GM13977 (cell line): ENCODE measurements at regions not wholly inside any gene's neighbourhood (a gene's known extent, or its start where the extent isn't known, plus 50 kb on each side); places are given as distances from the start of the nearest gene placed in this dataset.

Source experiments
- DNase-seq: peaks from one replicate; pipeline ENCODE4 v3.0.0; 2012; ENCODE audit warnings: low spot score
- CTCF ChIP-seq: IDR thresholded peaks from 2 replicates; pipeline ENCODE4 v1.5.1; 2012; ENCODE audit warnings: mild to moderate bottlenecking, control low read depth; ENCODE audit not compliant: insufficient read depth; ENCODE audit errors: extremely low read depth, missing control alignments
- in situ Hi-C: fragments of 300-500 bp; cut with MboI; formaldehyde crosslinking; loops from one replicate; pipeline ENCODE4 v1.12.0; 2022; ENCODE audit warnings: low sequenced_read_pairs, low pct_unique_long_range_greater_than_20kb, mixed read lengths, inconsistent platforms; ENCODE audit not compliant: unreplicated experiment

- no peak for DNase-seq
- TF ChIP-seq CTCF: no peak
- in situ Hi-C loops: no loop called here
Measured at GRCh38 chr9:14031810-14032209, 282.1 kb downstream of the NFIB start.

GRCh38 chr9:14031060-14031414, 282.9 kb downstream of the NFIB start:
- no peak for TF ChIP-seq CTCF
- DNase-seq: no peak
- in situ Hi-C loops: no loop called here

- in situ Hi-C loops: no loop called here
- no peak for DNase-seq
- TF ChIP-seq CTCF: no peak
Measured at GRCh38 chr9:14030375-14031059, 283.4 kb downstream of the NFIB start.

GRCh38 chr9:14029806-14030374, 284.1 kb downstream of the NFIB start:
- TF ChIP-seq CTCF: no peak
- in situ Hi-C loops: no loop called here
- no peak for DNase-seq

- in situ Hi-C loops: no loop called here
- no peak for DNase-seq
- no peak for TF ChIP-seq CTCF
Measured at GRCh38 chr9:14027116-14027800, 286.7 kb downstream of the NFIB start.

GRCh38 chr9:14025741-14026140, 288.2 kb downstream of the NFIB start:
- no peak for DNase-seq
- in situ Hi-C loops: no loop called here
- TF ChIP-seq CTCF: no peak
